ENCODE measurements at regions not wholly inside any gene's neighbourhood (a gene's known extent, or its start where the extent isn't known, plus 50 kb on each side); places are given as distances from the start of the nearest gene placed in this dataset.

DNA sequence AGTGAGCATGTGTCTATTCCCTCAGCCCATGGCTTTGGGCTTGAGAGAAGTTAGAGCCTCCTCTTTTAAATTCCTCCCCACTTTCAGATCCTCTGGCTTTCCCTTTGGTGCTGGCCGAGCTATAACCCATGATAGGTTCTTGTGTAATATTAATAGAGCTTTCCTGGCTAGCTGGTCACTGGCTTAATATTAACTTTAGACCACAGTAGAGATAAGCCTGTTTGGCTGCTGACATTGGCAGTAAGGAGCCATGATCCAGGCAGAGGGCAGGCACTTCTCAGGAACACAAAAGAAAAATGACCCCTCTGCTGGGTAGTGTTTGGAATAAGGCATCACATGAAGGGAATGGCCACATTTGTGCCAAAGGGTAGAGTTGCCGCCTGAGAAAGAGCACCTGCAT is 65.4 kb upstream of the UMPS start:
- TF ChIP-seq, protein P1, sequence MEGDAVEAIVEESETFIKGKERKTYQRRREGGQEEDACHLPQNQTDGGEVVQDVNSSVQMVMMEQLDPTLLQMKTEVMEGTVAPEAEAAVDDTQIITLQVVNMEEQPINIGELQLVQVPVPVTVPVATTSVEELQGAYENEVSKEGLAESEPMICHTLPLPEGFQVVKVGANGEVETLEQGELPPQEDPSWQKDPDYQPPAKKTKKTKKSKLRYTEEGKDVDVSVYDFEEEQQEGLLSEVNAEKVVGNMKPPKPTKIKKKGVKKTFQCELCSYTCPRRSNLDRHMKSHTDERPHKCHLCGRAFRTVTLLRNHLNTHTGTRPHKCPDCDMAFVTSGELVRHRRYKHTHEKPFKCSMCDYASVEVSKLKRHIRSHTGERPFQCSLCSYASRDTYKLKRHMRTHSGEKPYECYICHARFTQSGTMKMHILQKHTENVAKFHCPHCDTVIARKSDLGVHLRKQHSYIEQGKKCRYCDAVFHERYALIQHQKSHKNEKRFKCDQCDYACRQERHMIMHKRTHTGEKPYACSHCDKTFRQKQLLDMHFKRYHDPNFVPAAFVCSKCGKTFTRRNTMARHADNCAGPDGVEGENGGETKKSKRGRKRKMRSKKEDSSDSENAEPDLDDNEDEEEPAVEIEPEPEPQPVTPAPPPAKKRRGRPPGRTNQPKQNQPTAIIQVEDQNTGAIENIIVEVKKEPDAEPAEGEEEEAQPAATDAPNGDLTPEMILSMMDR (IDR thresholded peaks at IDR 0.05): no peak
- TF ChIP-seq POLR2A (IDR thresholded peaks at IDR 0.05): no peak

All from thyroid gland (tissue), 4 donors.